Skeletal muscle satellite cell (primary cell): ENCODE measurements at regions not wholly inside any gene's neighbourhood (a gene's known extent, or its start where the extent isn't known, plus 50 kb on each side); places are given as distances from the start of the nearest gene placed in this dataset.
"Not testable (repeated sequence)": the region's sequence is repeated elsewhere in the genome, so short reads cannot be mapped to it uniquely, and the experiment has no call there.

ENCODE experiments used
- H3K27me3 ChIP-seq: 2 replicates; pipeline ENCODE4 v1.7.0; 2013; ENCODE audit warnings: low read length; ENCODE audit not compliant: control insufficient read depth, insufficient read depth
- H3K36me3 ChIP-seq: 2 replicates; pipeline ENCODE4 v1.7.0; 2013; ENCODE audit warnings: mild to moderate bottlenecking, control low read depth, low read length; ENCODE audit not compliant: insufficient read depth
- H3K4me1 ChIP-seq: 2 replicates; pipeline ENCODE4 v1.7.0; 2013; ENCODE audit warnings: low read length; ENCODE audit not compliant: control insufficient read depth, insufficient read depth
- H3K4me2 ChIP-seq: 2 replicates; pipeline ENCODE4 v1.7.0; 2013; ENCODE audit warnings: mild to moderate bottlenecking, low read length
- H3K4me3 ChIP-seq: 2 replicates; pipeline ENCODE4 v1.7.0; 2013; ENCODE audit warnings: low read length
- H3K9ac ChIP-seq: 2 replicates; pipeline ENCODE4 v1.7.0; 2013; ENCODE audit warnings: mild to moderate bottlenecking, low read depth, low read length, moderate library complexity
- H3K9me3 ChIP-seq: replicated peaks from 2 replicates; pipeline ENCODE4 v1.7.0; 2013; ENCODE audit warnings: mild to moderate bottlenecking, control low read depth, low read length

DNA sequence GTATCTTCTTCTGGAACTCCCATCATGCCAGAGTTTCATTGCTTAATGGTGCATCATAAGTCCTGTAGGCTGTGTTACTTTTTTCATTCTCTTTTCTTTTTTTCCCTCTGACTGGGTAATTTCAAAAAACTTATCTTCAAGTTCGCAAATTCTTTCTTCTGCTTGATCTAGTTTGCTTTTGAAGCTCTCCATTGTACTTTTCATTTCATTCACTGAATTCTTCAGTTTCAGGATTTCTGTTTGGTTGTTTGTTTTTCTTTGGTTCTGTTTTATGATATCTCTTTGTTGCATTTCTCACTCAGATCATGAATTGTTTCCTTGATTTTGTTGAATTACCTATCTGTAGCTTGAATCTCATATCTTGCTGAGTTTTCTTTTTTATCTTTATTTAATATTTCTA lies 83.3 kb upstream of the PRMT8 start:
- H3K4me3 ChIP-seq: no peak overlapping the region
- no peaks in the 10 kb centered on the region for H3K36me3 ChIP-seq
- H3K9ac ChIP-seq: no peak overlapping the region
- no peaks in the 10 kb centered on the region for H3K4me1 ChIP-seq
- no peaks in the 10 kb centered on the region for H3K27me3 ChIP-seq
- no peak overlapping the region for H3K4me2 ChIP-seq
- H3K9me3 ChIP-seq: no peaks in the 10 kb centered on the region

DNA sequence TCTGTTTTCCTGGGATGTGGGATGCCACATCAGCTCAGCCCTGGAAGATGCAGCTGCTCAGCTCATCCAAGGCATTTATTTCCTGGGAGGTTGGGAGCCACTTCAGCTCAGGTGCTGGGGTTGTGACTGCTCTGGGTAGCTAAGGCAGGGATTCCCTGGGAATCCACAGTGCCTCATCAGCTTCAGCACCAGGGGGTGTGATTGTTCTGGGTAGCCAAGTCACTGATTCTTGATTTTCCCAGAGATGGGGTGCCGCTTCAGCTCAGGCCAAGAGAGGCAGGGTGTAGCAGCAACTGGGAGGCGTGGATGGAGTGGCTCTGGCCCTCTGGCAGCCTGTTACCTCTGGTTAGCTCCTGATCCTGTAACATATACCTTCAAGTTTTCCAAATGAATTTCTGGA lies 81.3 kb upstream of the PRMT8 start:
- H3K36me3 ChIP-seq: no peaks in the 10 kb centered on the region
- no peak overlapping the region for H3K4me2 ChIP-seq
- no peak overlapping the region for H3K9ac ChIP-seq
- H3K4me1 ChIP-seq: no peaks in the 10 kb centered on the region
- H3K9me3 ChIP-seq: no peaks in the 10 kb centered on the region
- no peak overlapping the region for H3K4me3 ChIP-seq
- H3K27me3 ChIP-seq: no peaks in the 10 kb centered on the region

DNA sequence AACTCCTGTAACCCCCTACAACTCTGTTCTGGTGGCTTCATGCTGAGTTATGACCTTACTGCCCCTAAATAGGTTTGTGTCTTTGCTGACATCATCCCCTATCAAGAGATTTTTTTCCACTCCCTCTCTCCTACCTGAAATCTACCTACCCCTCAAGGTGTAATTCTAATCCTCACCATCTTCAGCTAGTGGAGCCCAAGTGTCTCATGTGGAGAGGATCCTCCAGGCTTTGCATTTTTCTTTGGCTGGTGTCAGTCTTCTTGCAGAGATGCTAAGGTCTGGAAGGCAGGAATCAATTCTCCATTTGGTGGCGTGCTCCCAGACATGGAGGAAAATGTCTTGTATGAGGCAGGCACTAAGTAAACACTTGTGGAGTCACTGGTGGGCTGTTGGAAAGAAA lies 74.8 kb upstream of the PRMT8 start:
- no peaks in the 10 kb centered on the region for H3K36me3 ChIP-seq
- H3K4me2 ChIP-seq: no peak overlapping the region
- peaks cover 22% of the 10 kb centered on the region for H3K27me3 ChIP-seq
- no peak overlapping the region for H3K4me3 ChIP-seq
- no peaks in the 10 kb centered on the region for H3K9me3 ChIP-seq
- H3K9ac ChIP-seq: no peak overlapping the region
- H3K4me1 ChIP-seq: no peaks in the 10 kb centered on the region

DNA sequence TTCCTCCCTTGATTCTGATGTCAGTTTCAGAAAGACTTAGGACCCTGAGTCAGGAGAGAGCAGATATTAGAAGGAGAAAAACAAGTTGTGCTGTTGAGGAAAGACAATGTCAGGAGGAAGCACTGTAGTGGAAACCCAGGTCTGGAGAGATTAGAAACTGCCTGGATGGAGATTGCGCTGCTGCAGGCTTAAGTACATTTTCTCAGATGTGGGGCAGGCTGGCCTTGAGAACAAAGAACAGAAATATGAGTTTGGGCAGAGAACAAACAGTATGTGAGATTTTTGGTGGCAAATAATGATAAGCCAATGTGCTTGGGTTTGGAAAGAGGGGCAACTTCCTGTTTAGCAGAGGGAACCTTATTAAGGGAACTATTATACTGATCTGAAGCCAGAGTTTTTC lies 74.3 kb upstream of the PRMT8 start:
- Histone ChIP-seq H3K9me3 (no peaks in the 10 kb centered on the region), H3K4me3 (no peak overlapping the region), H3K4me1 (no peaks in the 10 kb centered on the region), H3K4me2 (no peak overlapping the region), H3K27me3 (peaks cover 27% of the 10 kb centered on the region), H3K36me3 (no peaks in the 10 kb centered on the region), H3K9ac (no peak overlapping the region)

DNA sequence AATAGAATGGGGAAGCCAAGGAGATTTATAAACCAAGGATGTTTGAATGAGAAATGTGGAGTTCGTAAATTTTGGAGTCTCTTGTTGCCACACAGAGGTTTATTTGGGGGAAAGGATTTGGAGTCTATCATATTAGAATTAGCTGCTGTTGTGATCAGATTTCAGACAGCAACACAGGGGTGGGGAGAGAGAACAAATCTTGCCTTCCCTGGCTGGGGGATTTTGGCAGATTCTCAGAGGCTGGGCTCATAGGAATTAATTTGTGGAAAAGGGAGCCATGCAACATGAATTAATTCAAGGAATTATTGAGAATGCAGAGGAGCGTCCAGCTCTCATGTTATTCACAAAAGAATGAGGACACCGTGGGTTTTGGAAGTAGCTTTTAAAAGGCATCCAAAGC lies 73.9 kb upstream of the PRMT8 start:
- Histone ChIP-seq H3K4me1 (no peaks in the 10 kb centered on the region), H3K4me2 (no peak overlapping the region), H3K36me3 (no peaks in the 10 kb centered on the region), H3K4me3 (no peak overlapping the region), H3K27me3 (peaks cover 31% of the 10 kb centered on the region), H3K9me3 (no peaks in the 10 kb centered on the region), H3K9ac (no peak overlapping the region)

DNA sequence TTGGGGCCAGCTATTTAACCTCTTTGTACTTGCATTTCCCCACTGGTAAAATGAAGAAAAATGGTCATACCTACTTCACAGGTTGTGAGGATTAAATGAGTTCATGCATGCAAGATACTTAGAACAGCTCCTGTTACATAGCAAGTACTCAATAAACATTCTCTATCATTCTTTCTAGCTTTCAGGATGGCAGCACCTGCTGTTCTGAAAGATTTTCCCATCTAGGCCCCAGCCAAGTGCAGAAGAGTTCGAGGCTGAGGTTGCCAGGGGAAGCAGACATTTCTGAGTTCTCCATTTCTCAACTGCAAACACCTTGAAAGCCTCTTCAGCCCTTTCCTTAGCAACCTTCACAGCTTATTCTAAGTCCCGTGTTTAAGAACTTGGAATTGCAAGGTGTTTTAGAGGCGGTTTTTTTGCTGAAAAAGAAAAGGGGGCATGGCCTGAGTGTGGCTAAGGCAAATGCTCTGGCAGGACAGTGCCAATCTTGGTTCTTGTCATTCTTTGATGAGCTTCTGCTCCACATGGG lies 73.0 kb upstream of the PRMT8 start:
- Histone ChIP-seq H3K9me3 (no peaks in the 10 kb centered on the region), H3K4me1 (no peaks in the 10 kb centered on the region), H3K27me3 (peaks cover 32% of the 10 kb centered on the region), H3K9ac (no peak overlapping the region), H3K4me2 (no peak overlapping the region), H3K36me3 (no peaks in the 10 kb centered on the region), H3K4me3 (no peak overlapping the region)

DNA sequence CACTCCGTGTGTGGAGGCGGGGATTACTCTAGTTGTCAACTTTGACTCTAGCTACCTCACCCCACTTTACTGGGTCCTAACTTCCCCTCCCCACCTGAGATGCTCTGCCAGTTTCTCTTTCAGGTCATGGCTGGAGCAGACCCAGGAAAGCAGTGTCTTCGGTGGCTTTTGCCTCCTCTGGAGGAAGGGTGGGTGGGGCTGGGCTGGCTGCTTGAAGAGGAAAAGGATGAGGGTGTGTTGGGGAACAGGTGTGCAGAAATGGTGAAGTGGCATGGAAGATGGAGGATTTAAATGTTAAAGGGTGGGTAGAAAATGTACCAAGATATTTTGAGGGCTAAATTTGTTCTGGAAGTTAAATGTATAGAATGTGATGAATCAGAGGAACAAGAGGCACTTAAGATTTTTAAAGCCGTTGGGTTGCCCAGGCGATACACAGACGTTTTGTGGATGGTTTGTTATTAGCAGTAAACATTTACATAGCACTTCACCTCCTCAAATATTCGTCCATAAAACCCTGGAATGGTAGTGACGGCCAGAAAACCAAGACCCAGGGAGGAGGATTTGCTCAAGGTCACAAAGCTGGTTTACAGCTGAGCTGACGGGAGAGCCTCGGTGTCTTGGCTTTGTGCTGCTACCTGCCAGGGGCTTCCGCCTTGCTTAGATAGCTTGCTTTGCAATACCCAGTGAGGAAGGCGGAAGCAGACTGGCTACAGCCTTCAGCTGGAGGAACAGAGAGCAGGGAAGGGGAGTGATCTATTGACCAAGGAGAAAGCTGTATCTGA lies 72.2 kb upstream of the PRMT8 start:
- Histone ChIP-seq H3K9me3 (no peaks in the 10 kb centered on the region), H3K36me3 (no peaks in the 10 kb centered on the region), H3K9ac (no peak overlapping the region), H3K27me3 (peaks cover 32% of the 10 kb centered on the region), H3K4me3 (no peak overlapping the region), H3K4me2 (no peak overlapping the region), H3K4me1 (no peaks in the 10 kb centered on the region)

DNA sequence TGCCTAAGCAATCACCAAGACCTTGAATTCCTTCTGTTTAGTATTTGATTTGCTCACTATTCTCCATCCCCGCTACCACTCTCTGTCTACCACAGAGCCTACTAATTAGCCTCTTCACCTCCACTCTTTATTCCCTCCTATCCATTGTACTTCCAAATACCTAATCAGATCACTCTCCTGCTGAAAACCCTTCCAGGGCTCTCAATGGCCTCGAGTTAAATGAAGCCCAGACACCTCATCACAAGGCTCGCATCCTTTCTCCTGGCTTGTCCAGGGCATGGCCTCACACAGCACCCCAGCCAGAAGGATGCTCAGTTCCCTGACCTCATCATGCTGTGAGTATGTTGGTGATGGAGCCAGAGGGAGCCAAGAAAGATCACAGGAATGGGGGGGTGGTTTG lies 71.4 kb upstream of the PRMT8 start:
- H3K4me2 ChIP-seq: no peak overlapping the region
- H3K9ac ChIP-seq: no peak overlapping the region
- no peaks in the 10 kb centered on the region for H3K36me3 ChIP-seq
- no peak overlapping the region for H3K4me3 ChIP-seq
- H3K27me3 ChIP-seq: peaks cover 32% of the 10 kb centered on the region
- H3K4me1 ChIP-seq: no peaks in the 10 kb centered on the region
- no peaks in the 10 kb centered on the region for H3K9me3 ChIP-seq

DNA sequence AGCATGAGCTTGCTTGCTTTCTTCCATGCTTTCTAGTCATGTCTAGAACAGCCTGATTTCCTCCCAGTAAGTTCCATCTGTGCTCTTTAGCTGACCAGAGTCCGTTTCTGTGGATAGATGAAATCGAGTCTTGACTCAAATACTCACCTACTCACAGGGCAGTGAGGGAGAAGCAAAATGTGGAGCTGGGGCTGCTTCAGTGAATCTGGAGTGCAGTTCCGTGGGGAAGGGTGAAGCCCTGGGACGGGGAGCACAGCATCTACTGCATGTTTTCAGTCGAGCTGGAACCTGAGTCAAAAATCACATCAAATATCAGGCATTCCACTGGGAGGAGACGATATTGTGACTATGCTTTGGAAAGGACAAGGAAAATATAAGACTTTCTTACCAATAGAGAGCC lies 70.3 kb upstream of the PRMT8 start:
- no peaks in the 10 kb centered on the region for H3K9me3 ChIP-seq
- H3K36me3 ChIP-seq: no peaks in the 10 kb centered on the region
- H3K4me2 ChIP-seq: no peak overlapping the region
- H3K9ac ChIP-seq: no peak overlapping the region
- no peaks in the 10 kb centered on the region for H3K4me1 ChIP-seq
- no peak overlapping the region for H3K4me3 ChIP-seq
- peaks cover 32% of the 10 kb centered on the region for H3K27me3 ChIP-seq

DNA sequence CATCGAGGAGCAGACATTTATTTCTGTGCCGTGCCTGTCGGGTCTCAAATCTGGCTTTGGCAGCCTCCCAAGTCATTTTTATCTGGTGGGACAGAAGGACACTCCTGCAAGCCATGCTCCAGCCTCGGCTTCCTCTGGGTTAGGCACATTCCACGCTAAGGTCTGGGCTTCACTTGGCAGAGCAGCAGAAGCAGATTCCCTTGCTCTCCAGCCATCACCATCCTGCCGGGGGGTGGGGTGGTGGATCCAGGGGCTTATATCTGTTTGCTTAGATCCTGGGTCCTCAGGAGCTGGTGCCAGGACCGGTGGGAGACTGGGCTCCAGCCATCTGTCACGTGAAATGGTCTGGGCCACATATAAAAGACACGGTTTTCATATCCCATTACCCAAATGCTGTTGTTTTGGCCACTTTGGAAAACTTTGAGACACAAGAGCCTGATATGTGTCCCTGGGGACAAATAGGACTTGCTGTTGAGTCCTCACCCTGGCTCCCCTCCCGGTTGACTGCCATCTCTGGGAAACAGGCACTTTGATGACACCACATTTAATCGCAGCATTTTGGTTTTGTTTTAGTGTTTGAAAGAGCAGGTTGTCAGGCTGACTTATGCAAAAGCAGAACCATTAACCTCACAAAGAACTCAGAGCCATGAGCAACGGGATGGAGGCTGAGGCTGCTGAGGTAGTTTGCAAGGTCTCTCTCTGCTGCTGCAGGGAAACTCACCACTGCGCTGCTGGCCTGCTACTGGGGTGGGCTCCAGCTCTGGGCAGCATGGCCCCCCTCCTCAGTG lies 69.6 kb upstream of the PRMT8 start:
- no peaks in the 10 kb centered on the region for H3K36me3 ChIP-seq
- peaks cover 31% of the 10 kb centered on the region for H3K27me3 ChIP-seq
- H3K4me2 ChIP-seq: no peak overlapping the region
- H3K4me3 ChIP-seq: no peak overlapping the region
- H3K9me3 ChIP-seq: no peaks in the 10 kb centered on the region
- H3K9ac ChIP-seq: no peak overlapping the region
- H3K4me1 ChIP-seq: no peaks in the 10 kb centered on the region

DNA sequence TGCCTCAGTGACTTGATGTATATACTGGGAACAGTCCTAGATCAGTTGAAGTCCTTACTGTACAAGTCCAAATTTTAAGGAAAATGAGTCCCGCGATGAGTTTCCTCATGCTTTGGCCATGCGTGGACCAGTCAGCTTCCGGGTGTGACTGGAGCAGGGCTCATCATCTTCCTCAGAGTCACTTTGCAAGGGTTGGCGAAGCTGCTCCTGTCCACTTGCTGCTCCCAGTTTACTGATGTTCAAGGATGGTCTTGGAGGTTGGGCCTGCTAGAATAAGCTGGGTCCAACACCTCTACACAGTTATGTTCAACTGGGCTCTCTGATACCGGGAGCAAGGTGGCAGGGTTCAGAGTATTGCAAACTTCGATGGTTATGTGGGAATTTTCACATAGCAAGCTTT lies 66.2 kb upstream of the PRMT8 start:
- not testable (repeated sequence) for H3K36me3 ChIP-seq, H3K9me3 ChIP-seq, H3K4me2 ChIP-seq, H3K4me3 ChIP-seq, H3K4me1 ChIP-seq, H3K9ac ChIP-seq
- H3K27me3 ChIP-seq: peaks cover 29% of the 10 kb centered on the region

DNA sequence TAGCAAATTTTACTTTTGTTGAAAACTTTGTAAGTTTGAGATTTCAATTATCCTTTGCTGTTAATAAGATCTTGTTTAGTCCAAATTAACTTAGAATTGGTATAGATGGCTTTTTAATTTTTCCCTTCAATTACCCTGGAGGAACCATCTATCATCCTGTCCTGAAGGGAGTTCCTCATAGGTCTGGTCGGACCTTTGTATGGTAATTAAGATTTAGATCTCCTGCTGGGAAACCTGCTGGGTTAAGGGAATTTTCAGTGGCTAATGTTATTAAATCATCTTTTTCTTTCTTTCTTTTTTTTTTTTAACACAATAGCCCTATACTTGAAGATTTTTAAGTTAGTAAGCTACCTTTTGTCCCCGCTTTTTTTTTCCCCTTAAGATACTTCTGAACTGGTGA lies 63.0 kb upstream of the PRMT8 start:
- H3K27me3 ChIP-seq: peaks cover 15% of the 10 kb centered on the region
- no peaks in the 10 kb centered on the region for H3K9me3 ChIP-seq
- H3K9ac ChIP-seq: no peak overlapping the region
- no peaks in the 10 kb centered on the region for H3K4me1 ChIP-seq
- H3K36me3 ChIP-seq: no peaks in the 10 kb centered on the region
- H3K4me2 ChIP-seq: no peak overlapping the region
- no peak overlapping the region for H3K4me3 ChIP-seq
